HG02970 (cell line): ENCODE measurements at regions not wholly inside any gene's neighbourhood (a gene's known extent, or its start where the extent isn't known, plus 50 kb on each side); places are given as distances from the start of the nearest gene placed in this dataset.
"Not testable (repeated sequence)": the region's sequence is repeated elsewhere in the genome, so short reads cannot be mapped to it uniquely, and the experiment has no call there.

ENCODE experiments used
- ATAC-seq: cut with Tn5 transposase; IDR thresholded peaks from one replicate; pipeline ENCODE4 v1.9.1; 2021; ENCODE audit warnings: mild to moderate bottlenecking, moderate library complexity, moderate number of reproducible peaks; ENCODE audit not compliant: unreplicated experiment, low FRiP score

DNA sequence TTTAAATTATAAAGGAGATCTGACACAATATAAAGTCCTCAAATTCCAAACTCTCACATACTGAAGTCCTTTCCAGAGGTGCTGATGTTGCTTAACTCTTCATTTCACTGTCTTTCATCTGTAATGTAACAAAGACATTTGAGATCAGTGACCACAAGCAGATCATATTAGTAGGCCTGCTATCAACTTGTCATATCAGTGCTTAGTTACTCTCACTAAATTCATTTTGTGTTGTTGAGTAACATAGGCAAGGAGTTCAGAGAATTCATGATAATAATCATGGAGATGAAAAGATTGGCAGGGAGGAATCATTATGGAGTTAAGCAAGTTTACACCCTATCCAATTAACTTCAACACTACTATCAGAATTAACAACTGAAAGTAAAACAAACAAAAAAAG, 571.0 kb upstream of the ARRDC3 start:
- ATAC-seq: no peak

DNA sequence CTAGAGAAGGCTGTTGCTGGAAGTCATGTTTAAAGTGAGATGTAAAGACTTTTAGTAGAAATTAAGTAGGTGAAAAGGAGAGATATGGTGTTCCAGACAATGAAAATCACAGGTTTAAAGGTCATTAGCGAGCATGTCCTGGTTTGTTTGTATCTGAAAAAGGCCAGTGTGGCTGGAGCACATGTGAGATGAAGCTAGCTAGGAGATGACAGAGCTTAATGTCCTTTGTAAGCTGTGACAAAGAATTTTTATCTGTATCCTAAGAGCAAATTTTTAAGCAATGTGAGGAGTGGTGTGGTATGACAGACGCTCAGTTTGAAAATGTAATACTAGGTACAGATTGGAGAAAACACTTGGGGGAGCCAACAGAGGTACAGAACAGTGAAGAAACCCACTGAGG, 567.2 kb upstream of the ARRDC3 start:
- no peak for ATAC-seq

DNA sequence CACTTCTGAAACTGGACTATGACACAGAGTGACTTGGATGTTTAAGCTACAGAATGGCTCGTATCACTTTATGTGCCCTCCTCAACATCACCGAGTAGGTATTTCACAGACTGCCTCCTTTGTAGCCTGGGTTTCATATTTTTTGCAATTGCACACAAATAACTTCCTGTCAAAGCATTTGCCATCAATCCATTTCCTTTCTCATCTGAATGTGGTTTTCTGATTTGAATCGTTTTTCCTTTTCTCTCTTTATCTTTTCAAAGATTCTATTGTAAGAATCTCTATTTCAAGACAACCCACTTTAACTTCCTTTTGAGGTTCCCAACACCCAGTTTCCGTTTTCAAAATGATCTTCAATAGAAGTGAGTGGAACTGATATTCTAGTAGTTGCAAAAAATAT, 563.8 kb upstream of the ARRDC3 start:
- ATAC-seq: no peak

DNA sequence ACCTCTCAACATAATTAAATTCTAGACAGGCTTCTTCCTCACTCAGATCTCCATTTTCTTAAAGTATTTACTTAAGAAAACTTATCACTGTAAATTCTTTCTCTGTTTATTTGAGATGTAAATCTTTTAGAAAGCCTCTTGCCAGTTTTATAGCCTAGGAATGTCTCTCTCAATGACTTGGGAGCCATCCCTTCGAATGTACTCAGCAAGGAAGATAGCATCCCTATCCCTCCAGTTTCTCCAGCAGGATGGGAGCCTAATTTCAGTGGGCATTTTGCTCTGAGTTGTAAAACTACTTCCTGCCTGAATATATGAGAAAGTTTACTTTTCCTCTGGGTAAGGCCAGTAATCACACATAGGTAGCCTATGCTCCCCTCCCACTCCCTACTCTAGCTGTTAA, 558.5 kb upstream of the ARRDC3 start:
- no peak for ATAC-seq

DNA sequence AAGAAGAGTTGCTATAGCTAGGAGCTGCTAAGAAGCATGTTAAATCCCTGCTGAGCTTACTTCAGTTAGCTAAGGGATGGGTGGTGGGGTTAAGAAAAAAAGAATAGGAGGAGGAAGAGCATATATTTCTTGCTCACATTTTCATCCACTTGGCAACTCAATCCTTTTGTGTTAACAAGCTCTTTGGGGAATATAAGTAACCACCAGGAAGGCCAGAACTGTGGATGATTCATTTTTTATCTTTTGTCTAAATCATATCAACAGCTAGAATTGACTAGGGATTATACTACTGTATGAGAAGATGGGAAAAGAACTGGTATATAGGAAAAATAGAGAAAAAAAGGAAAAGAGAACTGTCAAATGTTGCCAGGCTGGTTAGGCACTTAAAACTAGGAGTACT, 555.3 kb upstream of the ARRDC3 start:
- ATAC-seq: no peak

DNA sequence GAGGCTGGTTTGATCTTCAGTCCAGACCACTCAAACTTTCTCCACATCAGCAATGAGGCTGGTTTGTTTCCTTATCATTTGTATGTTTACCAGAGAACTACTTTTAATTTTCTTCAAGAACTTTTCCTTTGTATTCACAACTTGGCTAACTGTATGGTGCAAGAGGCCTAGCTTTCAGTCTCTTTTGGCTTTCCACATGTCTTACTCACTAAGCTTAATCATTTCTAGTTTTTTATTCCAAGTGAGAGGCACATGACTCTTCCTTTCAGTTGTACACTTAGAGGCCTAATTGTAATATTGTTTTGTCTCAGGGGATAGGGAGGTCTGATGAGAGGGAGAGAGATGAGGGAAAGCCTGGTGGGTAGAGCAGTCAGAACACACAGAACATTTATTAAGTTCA, 554.0 kb upstream of the ARRDC3 start:
- no peak for ATAC-seq

DNA sequence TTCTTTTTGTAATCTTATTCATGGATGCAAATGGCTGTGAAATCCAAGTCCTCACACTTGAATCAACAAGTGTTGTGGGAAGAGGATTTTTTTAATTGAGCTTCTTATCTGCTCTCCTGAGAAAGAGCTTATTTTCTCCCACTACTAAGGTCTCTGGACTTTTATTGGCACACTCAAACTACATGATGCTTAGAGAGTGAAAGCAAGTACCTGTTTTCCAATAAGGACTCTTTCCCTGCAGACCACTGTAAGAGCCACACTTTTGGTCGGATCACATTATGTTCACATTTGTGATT, 546.4 kb upstream of the ARRDC3 start:
- ATAC-seq: no peak

DNA sequence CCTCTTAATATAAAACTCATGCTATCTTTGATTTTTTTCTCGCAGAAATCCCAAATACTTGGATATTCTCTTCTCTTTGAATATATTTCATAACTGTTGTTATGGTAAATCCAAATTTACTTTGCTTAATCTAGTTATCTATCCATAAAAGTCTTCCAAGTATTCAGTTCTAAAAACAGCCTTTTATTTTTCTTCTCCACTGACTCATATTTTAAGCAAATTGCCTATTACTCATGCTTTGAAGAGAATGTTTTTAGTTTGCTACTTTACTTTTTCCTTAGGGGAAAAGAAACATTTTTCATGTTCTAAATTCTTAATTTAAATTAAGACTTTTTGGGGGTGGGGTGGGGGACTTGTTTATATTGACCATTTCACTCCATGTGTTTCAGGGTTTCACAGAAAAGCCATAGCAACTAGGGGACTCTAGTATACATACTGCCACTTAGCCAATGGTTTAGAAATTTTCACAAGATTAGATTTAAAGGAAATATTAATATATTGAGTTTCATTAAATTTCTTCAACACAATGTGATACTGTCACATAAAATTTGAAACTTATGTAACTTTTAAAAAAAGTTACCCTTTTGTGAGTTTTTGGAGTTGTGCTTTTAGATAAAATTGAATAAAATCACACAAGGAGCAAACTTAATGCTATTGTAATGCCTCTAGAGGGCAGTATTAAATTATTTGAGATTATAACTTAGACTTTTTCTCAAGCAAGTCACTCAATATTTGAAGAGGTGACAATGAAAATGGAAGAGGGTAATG, 545.8 kb upstream of the ARRDC3 start:
- no peak for ATAC-seq

DNA sequence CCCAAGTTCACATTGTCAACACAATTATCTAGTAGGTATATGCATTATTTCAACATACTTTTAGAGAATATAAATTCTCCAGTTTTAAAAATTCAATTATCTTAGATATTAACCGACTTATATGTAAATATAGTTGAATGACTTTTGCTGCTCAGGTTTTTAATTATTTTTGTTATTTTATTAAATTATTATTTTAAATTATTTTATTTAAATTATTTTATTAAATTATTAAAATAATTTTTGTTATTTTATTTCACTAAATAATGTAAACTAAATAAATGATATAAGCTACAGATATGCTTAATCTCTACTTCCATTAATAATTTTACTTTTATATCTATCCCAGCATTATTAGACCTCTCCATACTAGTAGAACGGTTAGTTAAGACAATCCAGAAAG, 544.3 kb upstream of the ARRDC3 start:
- no peak for ATAC-seq

DNA sequence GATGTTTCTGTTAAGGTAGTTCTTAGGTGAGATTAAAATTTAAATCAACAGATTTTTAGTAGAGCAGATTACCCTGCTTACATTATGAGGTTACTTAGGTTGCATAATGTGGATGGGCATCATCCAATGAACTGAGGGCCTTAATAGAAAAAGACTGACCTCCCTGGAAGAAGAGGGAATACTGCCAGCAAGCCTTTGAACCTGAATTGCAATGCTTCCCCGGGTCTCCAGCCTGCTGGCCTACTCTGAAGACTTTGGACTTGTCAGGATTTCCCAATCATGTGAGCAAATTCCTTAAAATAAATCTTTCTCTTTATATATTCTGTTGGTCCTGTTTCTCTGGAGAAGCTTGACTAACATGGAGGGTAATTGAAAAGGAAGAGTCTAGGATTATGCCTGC, 542.1 kb upstream of the ARRDC3 start:
- ATAC-seq: no peak

DNA sequence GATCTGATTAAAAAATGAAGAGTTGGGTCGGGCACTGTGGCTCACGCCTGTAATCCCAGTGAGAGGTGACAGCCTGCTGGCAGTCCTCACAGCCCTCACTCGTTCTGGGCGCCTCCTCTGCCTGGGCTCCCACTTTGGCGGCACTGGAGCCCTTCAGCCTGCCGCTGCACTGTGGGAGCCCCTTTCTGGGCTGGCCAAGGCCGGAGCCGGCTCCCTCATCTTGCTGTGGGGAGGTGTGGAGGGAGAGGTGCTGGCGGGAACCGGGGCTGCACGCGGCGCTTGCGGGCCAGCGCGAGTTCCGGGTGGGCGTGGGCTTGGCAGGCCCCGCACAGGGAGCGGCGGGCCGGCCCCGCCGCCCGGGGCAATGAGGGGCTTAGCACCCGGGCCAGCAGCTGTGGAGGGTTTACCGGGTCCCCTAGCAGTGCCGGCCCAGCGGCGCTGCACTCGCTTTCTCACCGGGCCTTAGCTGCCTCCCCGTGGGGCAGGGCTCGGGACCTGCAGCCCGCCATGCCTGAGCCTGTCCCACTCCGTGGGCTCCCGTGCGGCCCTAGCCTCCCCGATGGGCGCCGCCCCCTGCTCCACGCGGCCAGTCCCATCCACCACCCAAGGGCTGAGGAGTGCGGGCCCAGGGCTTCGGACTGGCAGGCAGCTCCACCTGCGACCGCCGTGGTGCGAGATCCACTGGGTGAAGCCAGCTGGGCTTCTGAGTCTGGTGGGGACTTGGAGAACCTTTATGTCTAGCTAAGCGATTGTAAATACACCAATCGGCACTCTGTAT, 534.1 kb upstream of the ARRDC3 start:
- ATAC-seq: not testable (repeated sequence)

DNA sequence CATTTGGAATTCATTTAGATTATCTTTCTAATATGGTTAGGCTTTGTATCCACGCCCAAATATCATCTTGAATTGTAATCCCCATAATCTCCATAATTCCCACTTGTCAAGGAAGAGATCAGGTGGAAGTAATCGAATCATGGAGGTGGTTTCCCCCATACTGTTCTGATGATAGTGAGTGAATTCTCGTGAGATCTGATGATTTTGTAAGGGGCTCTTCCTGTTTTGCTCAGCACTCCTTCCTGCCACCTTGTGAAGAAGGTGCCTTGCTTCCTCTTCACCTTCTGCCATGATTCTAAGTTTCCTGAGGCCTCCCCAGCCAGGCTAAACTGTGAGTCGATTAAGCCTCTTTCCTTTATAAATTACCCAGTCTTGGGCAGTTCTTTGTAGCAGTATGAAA, 527.5 kb upstream of the ARRDC3 start:
- ATAC-seq: no peak

DNA sequence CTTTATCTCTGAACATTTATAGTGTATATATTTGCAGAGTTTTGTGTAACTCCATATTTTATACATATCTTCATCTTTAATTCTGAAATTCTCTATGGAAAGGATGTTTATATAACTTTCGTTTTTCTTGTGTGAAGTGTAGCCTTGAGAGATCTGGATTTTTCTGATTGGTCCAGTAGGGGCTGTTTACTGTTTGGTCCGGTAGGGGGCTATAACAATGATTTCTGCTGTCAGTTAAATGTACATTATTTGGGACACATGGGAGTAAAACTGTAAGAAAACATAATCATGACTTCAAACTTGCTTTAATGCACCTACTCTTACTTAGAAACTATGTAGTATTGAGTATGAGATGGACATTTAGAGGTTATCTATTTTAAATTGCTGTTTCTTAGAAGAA, 527.1 kb upstream of the ARRDC3 start:
- no peak for ATAC-seq

DNA sequence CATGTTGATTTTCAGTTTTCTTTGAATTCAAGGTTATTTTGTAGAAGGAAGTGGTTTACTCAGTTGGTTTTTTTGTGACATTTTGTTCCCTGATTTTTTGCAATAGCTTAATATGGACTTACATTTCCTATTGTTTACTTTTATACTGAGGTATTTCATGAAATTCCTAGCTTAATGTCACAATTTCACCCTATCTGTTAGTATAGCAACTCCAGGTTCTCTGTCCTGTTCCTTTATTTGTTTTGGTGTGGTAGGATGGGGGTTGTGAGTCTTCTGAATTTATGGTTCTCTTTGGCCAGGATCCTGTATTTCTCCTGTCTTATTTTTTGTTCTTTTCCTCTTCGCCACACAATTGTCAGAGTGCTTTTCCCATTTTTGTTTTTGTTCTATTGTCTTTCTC, 523.4 kb upstream of the ARRDC3 start:
- no peak for ATAC-seq

DNA sequence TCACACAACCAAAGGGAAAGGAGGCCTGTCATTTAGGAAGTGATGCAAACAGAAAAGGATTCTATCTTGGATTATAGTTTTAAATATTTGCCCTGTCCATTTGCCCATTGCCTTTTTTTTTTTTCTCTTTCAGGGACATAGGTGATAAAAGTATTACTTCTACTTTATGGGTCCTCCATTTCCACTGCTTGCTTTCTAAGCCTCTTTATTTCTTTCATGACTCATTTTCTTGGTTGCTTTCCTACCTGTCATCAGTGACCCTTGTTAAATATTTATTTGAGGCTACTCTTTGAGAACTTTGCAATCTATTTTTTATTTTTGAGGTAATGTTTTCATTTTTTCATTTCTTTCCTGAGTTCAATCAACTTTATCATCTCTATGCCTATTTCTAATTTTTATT, 522.9 kb upstream of the ARRDC3 start:
- no peak for ATAC-seq

DNA sequence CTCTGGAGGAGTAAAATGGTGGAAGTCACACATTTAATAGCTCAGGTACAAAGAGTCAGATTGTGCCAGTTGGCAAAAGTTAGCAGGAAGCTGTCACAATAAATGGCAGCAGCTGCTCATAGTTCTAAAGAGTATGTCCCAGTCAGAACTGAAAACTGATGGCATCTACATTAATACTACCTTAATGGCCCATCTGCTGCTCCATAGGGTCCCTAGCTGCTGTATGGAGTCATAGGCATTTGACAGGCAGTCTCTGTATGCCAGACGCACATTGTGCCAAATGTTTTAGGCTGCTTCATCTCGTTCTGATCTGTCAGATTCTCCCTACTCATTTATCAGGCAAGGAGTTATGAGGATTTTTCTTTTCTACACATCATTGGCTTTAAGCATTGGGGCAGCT, 515.8 kb upstream of the ARRDC3 start:
- no peak for ATAC-seq

DNA sequence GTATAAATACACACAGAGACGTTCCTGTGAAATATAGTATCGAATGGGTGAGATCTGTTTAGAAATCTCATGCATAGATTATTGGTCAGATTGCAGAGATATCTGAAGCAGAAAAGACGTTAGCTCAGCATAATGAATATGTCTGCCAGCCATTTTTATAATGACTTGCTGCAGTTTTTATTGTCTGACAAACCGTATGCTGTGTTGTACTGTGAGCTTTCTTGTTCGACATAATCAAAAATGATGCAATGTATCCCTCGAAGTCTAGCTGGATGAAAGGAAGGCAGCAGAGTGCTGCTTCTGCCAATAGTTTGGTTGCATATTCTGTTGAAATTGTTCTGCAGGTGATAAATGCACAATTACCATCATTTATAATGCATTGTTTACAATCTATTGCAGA, 514.9 kb upstream of the ARRDC3 start:
- no peak for ATAC-seq

DNA sequence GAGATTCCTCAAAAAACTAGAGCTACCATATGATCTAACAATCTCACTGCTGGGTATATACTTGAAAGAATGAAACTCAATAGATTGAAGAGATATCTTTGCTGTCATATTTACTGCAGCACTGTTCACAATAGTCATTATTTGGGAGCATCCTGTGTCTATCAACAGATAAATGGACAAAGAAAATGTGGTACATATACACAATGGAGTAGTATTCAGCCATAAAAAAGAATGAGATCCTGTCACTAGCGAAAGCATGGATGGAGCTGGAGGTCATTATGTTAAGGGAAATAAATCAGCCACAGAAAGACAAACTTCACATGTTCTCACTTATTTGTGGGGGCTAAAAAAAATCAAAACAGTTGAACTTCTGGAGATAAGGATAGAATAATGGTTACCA, 505.7 kb upstream of the ARRDC3 start:
- ATAC-seq: no peak

DNA sequence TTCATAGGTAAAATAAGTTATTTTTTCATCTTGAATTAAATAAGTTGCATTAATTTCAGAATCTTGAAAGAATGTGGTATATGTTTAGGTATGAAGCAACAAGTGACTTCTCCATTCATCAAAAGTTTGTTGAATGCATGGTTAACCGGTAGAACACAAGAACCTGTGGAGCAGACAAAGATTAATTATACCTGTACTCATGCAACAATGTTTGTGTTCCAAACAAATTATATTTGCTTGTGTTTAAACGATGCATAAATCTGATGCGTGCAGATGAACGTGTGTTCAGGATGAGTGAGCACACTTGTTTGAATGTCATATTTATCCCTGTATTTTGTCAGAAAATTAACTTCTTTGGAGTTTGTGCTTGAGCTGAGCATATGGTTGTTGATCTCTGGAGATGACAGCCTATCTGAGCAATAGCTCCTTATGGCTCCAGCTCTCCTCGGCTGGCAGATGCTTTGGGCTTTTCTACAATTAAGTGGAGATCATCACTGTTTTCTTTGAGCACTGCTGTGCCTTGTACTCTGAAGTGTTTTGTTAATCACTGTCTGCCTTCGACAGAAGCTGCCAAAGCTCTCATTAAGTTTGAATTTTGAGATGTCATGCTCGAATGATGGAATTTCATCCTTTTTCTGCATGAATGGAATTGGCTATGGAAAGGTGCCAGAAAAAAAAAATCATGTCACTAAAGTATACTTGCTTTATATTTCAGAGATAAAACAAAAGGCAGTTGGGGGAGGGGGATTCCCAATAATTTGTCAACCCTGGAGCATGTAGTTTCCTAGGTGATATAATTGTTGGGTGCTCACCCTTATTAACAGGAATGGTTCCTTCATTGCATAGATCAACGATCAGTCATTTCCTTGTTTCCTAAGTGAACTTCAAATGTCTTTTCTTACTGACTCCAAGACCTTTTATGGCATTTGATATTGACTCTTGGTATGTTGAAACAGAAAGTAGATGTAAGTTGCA, 502.5 kb upstream of the ARRDC3 start:
- no peak for ATAC-seq

DNA sequence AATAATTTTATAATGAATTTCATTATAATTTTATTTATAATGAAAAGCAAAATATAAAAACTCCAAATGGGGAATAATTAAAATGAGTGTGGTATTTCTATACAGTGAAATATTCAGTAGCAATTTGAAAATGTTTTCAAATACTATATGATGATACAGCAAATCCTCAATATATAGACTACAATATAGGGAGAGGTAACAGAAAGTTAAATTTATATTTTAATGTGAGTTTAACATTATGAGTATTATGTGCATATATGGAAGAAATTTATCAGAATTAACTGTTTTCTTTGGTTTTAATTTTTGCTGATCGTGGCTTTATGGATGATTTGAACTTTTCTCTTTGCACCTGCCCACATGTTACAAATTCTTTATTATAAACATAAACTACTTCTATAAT, 500.9 kb upstream of the ARRDC3 start:
- ATAC-seq: no peak

DNA sequence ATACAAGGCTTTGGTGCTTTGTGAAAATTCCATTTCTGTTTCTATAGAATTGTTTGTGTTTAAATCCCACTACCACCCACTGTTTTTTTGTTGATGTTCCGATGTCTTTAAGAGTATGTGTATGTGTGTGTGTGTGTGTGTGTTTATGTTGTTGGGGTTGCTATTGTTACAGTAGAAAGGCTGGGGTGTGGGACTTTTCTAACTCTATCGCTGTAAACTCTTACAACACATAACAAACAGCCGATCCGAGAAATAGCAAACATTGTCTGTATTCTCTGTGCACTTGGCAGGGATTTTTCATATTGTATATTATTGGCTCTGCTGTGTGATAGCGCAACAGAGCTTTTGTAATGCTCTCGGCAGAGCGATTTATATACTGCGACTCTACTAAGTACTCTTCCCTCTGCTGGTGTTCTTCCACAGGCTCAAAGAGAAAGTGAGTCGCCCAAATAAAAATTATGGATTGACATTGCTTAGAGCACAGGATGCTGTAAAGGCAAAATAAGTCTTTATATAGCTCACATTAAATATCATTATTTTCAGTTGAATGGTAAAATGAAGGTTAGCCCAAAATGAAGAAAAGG, 492.2 kb upstream of the ARRDC3 start:
- no peak for ATAC-seq
